GM23338 (cell line): ENCODE measurements at regions not wholly inside any gene's neighbourhood (a gene's known extent, or its start where the extent isn't known, plus 50 kb on each side); places are given as distances from the start of the nearest gene placed in this dataset.

Experiments used
- ATAC-seq: fragments of 200-7000 bp; cut with Tn5 transposase; 3 replicates; pipeline ENCODE4 v1.9.1; 2020
- DNase-seq: peaks from one replicate; pipeline ENCODE4 v3.0.0-alpha.2; 2015; ENCODE audit warnings: low spot score
- H2AFZ ChIP-seq: fragments of 200-600 bp; sonication (generic); 2 replicates; pipeline ENCODE4 v1.8.0; 2016; ENCODE audit warnings: antibody characterized with exemption, mild to moderate bottlenecking, moderate library complexity
- H3F3A ChIP-seq: fragments of 200-600 bp; sonication (generic); replicated peaks from 2 replicates; pipeline ENCODE4 v1.8.0; 2017; ENCODE audit warnings: antibody characterized with exemption, mixed run types, low read depth
- H3K27ac ChIP-seq: fragments of 200-600 bp; sonication (generic); 2 replicates; pipeline ENCODE4 v1.6.1; 2016; ENCODE audit warnings: low read depth
- H3K27me3 ChIP-seq: fragments of 200-600 bp; sonication (generic); 2 replicates; pipeline ENCODE4 v1.8.0; 2016; ENCODE audit warnings: mild to moderate bottlenecking, mixed run types, moderate library complexity; ENCODE audit not compliant: insufficient read depth
- H3K36me3 ChIP-seq: fragments of 200-600 bp; sonication (generic); 2 replicates; pipeline ENCODE4 v1.8.0; 2016; ENCODE audit warnings: mild to moderate bottlenecking; ENCODE audit not compliant: insufficient read depth
- H3K4me1 ChIP-seq: fragments of 200-600 bp; sonication (generic); 2 replicates; pipeline ENCODE4 v1.8.0; 2016; ENCODE audit warnings: mild to moderate bottlenecking, moderate library complexity; ENCODE audit not compliant: insufficient read depth
- H3K4me2 ChIP-seq: fragments of 200-600 bp; sonication (generic); 2 replicates; pipeline ENCODE4 v1.7.1; 2017; ENCODE audit warnings: mixed run types
- H3K4me3 ChIP-seq: fragments of 200-600 bp; sonication (generic); 2 replicates; pipeline ENCODE4 v1.6.1; 2016; ENCODE audit warnings: mixed run types
- H3K79me2 ChIP-seq: fragments of 200-600 bp; sonication (generic); replicated peaks from 2 replicates; pipeline ENCODE4 v1.8.0; 2017; ENCODE audit warnings: mild to moderate bottlenecking; ENCODE audit not compliant: insufficient read depth
- H3K9me2 ChIP-seq: fragments of 200-600 bp; sonication (generic); 2 replicates; pipeline ENCODE4 v1.8.0; 2017; ENCODE audit not compliant: insufficient read depth
- H4K20me1 ChIP-seq: fragments of 200-600 bp; sonication (generic); replicated peaks from 2 replicates; pipeline ENCODE4 v1.8.0; 2017; ENCODE audit warnings: mild to moderate bottlenecking; ENCODE audit not compliant: insufficient read depth
- H3K27ac Mint-ChIP-seq: 2 replicates; pipeline ENCODE4 v1.8.0; 2020; ENCODE audit warnings: inconsistent platforms, mild to moderate bottlenecking, moderate library complexity, mixed read lengths
- H3K27me3 Mint-ChIP-seq: 3 replicates; pipeline ENCODE4 v1.8.0; 2022; ENCODE audit warnings: low read depth, mild to moderate bottlenecking, moderate library complexity, mixed read lengths, inconsistent platforms; ENCODE audit not compliant: insufficient read depth, poor library complexity
- H3K36me3 Mint-ChIP-seq: 3 replicates; pipeline ENCODE4 v1.8.0; 2021; ENCODE audit warnings: low read depth, mild to moderate bottlenecking, inconsistent platforms, moderate library complexity, mixed read lengths
- H3K4me1 Mint-ChIP-seq: 3 replicates; pipeline ENCODE4 v1.8.0; 2020; ENCODE audit warnings: mild to moderate bottlenecking, inconsistent platforms, mixed read lengths
- H3K4me3 Mint-ChIP-seq: 3 replicates; pipeline ENCODE4 v1.8.0; 2021; ENCODE audit warnings: moderate library complexity, mild to moderate bottlenecking, inconsistent platforms, mixed read lengths
- H3K9me3 Mint-ChIP-seq: 3 replicates; pipeline ENCODE4 v1.8.0; 2020; ENCODE audit warnings: moderate library complexity, mild to moderate bottlenecking, inconsistent platforms, mixed read lengths
- ETS1 ChIP-seq: IDR thresholded peaks from 2 replicates; pipeline ENCODE4 v1.6.1; 2016; ENCODE audit warnings: antibody characterized with exemption
- EZH2 ChIP-seq: fragments of 200-600 bp; sonication (generic); IDR thresholded peaks from one replicate; pipeline ENCODE4 v1.8.0; 2017; ENCODE audit warnings: antibody characterized with exemption, mild to moderate bottlenecking, low read depth; ENCODE audit not compliant: unreplicated experiment
- EZH2phosphoT487 ChIP-seq: fragments of 200-600 bp; sonication (generic); IDR thresholded peaks from one replicate; pipeline ENCODE4 v1.8.1; 2018; ENCODE audit warnings: antibody characterized with exemption; ENCODE audit not compliant: unreplicated experiment
- NANOG ChIP-seq: IDR thresholded peaks from 2 replicates; pipeline ENCODE4 v1.6.1; 2016; ENCODE audit warnings: antibody characterized with exemption, borderline replicate concordance
- POLR2AphosphoS5 ChIP-seq: IDR thresholded peaks from 2 replicates; pipeline ENCODE4 v1.6.1; 2016; ENCODE audit warnings: antibody characterized with exemption, low read depth
- STAT1 ChIP-seq: IDR thresholded peaks from one replicate; pipeline ENCODE4 v1.6.1; 2016; ENCODE audit warnings: antibody characterized with exemption; ENCODE audit not compliant: unreplicated experiment
- ZNF114 ChIP-seq: fragments of 250-450 bp; sonication (Bioruptor Pico); IDR thresholded peaks from 2 replicates; pipeline ENCODE4 v1.5.0; 2020; ENCODE audit warnings: mild to moderate bottlenecking, moderate library complexity
- ZNF331 ChIP-seq: fragments of 250-450 bp; sonication (Bioruptor Pico); IDR thresholded peaks from 2 replicates; pipeline ENCODE4 v1.5.0; 2020; ENCODE audit warnings: low read depth, mild to moderate bottlenecking, moderate library complexity
- TF ChIP-seq, protein P1 (sequence below): IDR thresholded peaks from one replicate; pipeline ENCODE4 v1.6.1; 2018; ENCODE audit warnings: antibody characterized with exemption; ENCODE audit not compliant: unreplicated experiment
- TF ChIP-seq, protein P2 (sequence below), 2 experiments: fragments of 200-600 bp in 1 of 2; sonication (generic) in 1 of 2; conservative IDR thresholded peaks; 2 replicates each; pipeline versions ENCODE4 v1.5.1 to v1.6.1; 2016 to 2017; ENCODE audit warnings: antibody characterized with exemption in 2 of 2, low read depth in 2 of 2, mild to moderate bottlenecking in 2 of 2, moderate library complexity in 1 of 2

- ATAC-seq, result no peak
- peaks cover 5% of the 10 kb centered on the region; the same call in 2 of the 3 replicates for H3K4me1 Mint-ChIP-seq
- no peak overlapping the region for H2AFZ ChIP-seq
- H3K4me3 ChIP-seq, result no peak overlapping the region
- no peak overlapping the region for H3K4me3 Mint-ChIP-seq
- no peak for TF ChIP-seq NANOG
- no peak for TF ChIP-seq EZH2
- TF ChIP-seq EZH2phosphoT487, result no peak
- no peak for TF ChIP-seq POLR2AphosphoS5
- TF ChIP-seq STAT1, result no peak
- TF ChIP-seq, protein P1, sequence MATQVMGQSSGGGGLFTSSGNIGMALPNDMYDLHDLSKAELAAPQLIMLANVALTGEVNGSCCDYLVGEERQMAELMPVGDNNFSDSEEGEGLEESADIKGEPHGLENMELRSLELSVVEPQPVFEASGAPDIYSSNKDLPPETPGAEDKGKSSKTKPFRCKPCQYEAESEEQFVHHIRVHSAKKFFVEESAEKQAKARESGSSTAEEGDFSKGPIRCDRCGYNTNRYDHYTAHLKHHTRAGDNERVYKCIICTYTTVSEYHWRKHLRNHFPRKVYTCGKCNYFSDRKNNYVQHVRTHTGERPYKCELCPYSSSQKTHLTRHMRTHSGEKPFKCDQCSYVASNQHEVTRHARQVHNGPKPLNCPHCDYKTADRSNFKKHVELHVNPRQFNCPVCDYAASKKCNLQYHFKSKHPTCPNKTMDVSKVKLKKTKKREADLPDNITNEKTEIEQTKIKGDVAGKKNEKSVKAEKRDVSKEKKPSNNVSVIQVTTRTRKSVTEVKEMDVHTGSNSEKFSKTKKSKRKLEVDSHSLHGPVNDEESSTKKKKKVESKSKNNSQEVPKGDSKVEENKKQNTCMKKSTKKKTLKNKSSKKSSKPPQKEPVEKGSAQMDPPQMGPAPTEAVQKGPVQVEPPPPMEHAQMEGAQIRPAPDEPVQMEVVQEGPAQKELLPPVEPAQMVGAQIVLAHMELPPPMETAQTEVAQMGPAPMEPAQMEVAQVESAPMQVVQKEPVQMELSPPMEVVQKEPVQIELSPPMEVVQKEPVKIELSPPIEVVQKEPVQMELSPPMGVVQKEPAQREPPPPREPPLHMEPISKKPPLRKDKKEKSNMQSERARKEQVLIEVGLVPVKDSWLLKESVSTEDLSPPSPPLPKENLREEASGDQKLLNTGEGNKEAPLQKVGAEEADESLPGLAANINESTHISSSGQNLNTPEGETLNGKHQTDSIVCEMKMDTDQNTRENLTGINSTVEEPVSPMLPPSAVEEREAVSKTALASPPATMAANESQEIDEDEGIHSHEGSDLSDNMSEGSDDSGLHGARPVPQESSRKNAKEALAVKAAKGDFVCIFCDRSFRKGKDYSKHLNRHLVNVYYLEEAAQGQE, result no peak
- TF ChIP-seq ZNF331 (CRISPR knock-in tag), result no peak
- TF ChIP-seq, protein P2, sequence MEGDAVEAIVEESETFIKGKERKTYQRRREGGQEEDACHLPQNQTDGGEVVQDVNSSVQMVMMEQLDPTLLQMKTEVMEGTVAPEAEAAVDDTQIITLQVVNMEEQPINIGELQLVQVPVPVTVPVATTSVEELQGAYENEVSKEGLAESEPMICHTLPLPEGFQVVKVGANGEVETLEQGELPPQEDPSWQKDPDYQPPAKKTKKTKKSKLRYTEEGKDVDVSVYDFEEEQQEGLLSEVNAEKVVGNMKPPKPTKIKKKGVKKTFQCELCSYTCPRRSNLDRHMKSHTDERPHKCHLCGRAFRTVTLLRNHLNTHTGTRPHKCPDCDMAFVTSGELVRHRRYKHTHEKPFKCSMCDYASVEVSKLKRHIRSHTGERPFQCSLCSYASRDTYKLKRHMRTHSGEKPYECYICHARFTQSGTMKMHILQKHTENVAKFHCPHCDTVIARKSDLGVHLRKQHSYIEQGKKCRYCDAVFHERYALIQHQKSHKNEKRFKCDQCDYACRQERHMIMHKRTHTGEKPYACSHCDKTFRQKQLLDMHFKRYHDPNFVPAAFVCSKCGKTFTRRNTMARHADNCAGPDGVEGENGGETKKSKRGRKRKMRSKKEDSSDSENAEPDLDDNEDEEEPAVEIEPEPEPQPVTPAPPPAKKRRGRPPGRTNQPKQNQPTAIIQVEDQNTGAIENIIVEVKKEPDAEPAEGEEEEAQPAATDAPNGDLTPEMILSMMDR (conservative IDR thresholded peaks at IDR 0.05; ENCODE audit: low read depth in 2 of 2), result no peak
- no peak overlapping the region for H3K4me2 ChIP-seq
- H3K9me3 Mint-ChIP-seq, result no peaks in the 10 kb centered on the region
- H3K4me1 ChIP-seq, result 0 out of 2 replicates have a peak, but pooled peaks cover 4% of the 10 kb centered on the region
- no peaks in the 10 kb centered on the region for H3K27me3 ChIP-seq
- DNase-seq, result no peak
- H4K20me1 ChIP-seq, result no peaks in the 10 kb centered on the region
- no peaks in the 10 kb centered on the region for H3K79me2 ChIP-seq
- no peaks in the 10 kb centered on the region for H3K36me3 Mint-ChIP-seq
- H3K9me2 ChIP-seq, result no peaks in the 10 kb centered on the region
- no peaks in the 10 kb centered on the region for H3K36me3 ChIP-seq
- no peaks in the 10 kb centered on the region for H3F3A ChIP-seq
- no peak overlapping the region for H3K27ac Mint-ChIP-seq
- no peak overlapping the region for H3K27ac ChIP-seq
- H3K27me3 Mint-ChIP-seq, result no peaks in the 10 kb centered on the region
Observed at GRCh38 chr3:102336130-102336529, 98.7 kb upstream of the ZPLD1 start.

GRCh38 chr3:102339671-102340070 lies 95.1 kb upstream of the ZPLD1 start:
- no peaks in the 10 kb centered on the region for H3K36me3 Mint-ChIP-seq
- Histone ChIP-seq H3K4me3 (no peak overlapping the region), H2AFZ (no peak overlapping the region), H3K4me1 (0 out of 2 replicates have a peak, but pooled peaks cover 4% of the 10 kb centered on the region), H3K36me3 (no peaks in the 10 kb centered on the region), H3K79me2 (no peaks in the 10 kb centered on the region), H3K9me2 (no peaks in the 10 kb centered on the region), H3K27ac (no peak overlapping the region), H3F3A (no peaks in the 10 kb centered on the region), H3K27me3 (no peaks in the 10 kb centered on the region), H4K20me1 (no peaks in the 10 kb centered on the region), H3K4me2 (no peak overlapping the region)
- H3K4me3 Mint-ChIP-seq, result no peak overlapping the region
- H3K27ac Mint-ChIP-seq, result no peak overlapping the region
- DNase-seq (no peak), ATAC-seq (no peak)
- H3K4me1 Mint-ChIP-seq, result peaks cover 5% of the 10 kb centered on the region; the same call in 2 of the 3 replicates
- no peaks in the 10 kb centered on the region for H3K27me3 Mint-ChIP-seq
- no peak for TF ChIP-seq NANOG
- TF ChIP-seq POLR2AphosphoS5, result no peak
- TF ChIP-seq ZNF114 (CRISPR knock-in tag), result no peak
- TF ChIP-seq, protein P1, result no peak
- TF ChIP-seq EZH2phosphoT487, result no peak
- TF ChIP-seq ETS1, result no peak
- no peaks in the 10 kb centered on the region for H3K9me3 Mint-ChIP-seq
